Heart left ventricle (tissue), 16 donors: ENCODE measurements at regions not wholly inside any gene's neighbourhood (a gene's known extent, or its start where the extent isn't known, plus 50 kb on each side); places are given as distances from the start of the nearest gene placed in this dataset.
A peak's percentile ranks its signal among the peaks of the same experiment; 100 is the strongest.

Source experiments
- ATAC-seq, 4 donors: fragments of 200-7000 bp; cut with Tn5 transposase; one replicate each; pipeline ENCODE4 v1.9.1; 2020 to 2022; ENCODE audit warnings: moderate library complexity in 4 of 4, mild to moderate bottlenecking in 3 of 4, moderate number of reproducible peaks in 1 of 4
- DNase-seq, 5 donors: peaks; one replicate each; pipeline ENCODE4 v3.0.0-alpha.2; 2020
- H3K27ac ChIP-seq, 12 donors: fragments of 200-600 bp; sonication (generic) in 4 of 12; one replicate each; pipeline versions ENCODE4 v1.5.0 to v1.8.0; 2016 to 2022; ENCODE audit warnings: mild to moderate bottlenecking in 2 of 12
- H3K27me3 ChIP-seq, 9 donors: fragments of 200-600 bp; sonication (generic) in 2 of 9; one replicate each; pipeline versions ENCODE4 v1.5.1 to v1.8.0; 2016 to 2022; ENCODE audit warnings: mild to moderate bottlenecking in 3 of 9
- H3K36me3 ChIP-seq, 9 donors: fragments of 200-600 bp; sonication (generic) in 2 of 9; one replicate each; pipeline versions ENCODE4 v1.5.0 to v1.8.0; 2018 to 2022; ENCODE audit warnings: mild to moderate bottlenecking in 2 of 9
- H3K4me1 ChIP-seq, 12 donors: fragments of 200-600 bp; sonication (generic) in 4 of 12; one replicate each; pipeline versions ENCODE4 v1.5.0 to v1.8.0; 2016 to 2022; ENCODE audit warnings: mild to moderate bottlenecking in 3 of 12
- H3K4me3 ChIP-seq, 12 donors: fragments of 200-600 bp; sonication (generic) in 4 of 12; one replicate each; pipeline versions ENCODE4 v1.5.0 to v1.8.0; 2017 to 2022; ENCODE audit warnings: mild to moderate bottlenecking in 9 of 12, moderate library complexity in 4 of 12
- H3K9me3 ChIP-seq, 12 donors: fragments of 200-600 bp; sonication (generic) in 4 of 12; one replicate each; pipeline versions ENCODE4 v1.5.0 to v1.8.0; 2016 to 2022; ENCODE audit warnings: mild to moderate bottlenecking in 1 of 12
- POLR2A ChIP-seq, 2 donors: fragments of 450-650 bp; IDR thresholded peaks; one replicate each; pipeline ENCODE4 v1.6.1; 2017; ENCODE audit warnings: antibody characterized with exemption in 2 of 2, mild to moderate bottlenecking in 2 of 2, moderate library complexity in 2 of 2
- WGBS, 4 donors: extraction: QIAGEN DNeasy Blood & Tissue Kit in 2 of 4; methylation state at CpG; one replicate each; pipeline versions ENCODE4 v1.1.5 to v1.1.7; 2013 to 2018; 5-methylcytosine and 5-hydroxymethylcytosine counted together
- intact Hi-C, 10 donors: fragments of 100-400 bp; cut with DNase I; formaldehyde crosslinking; loops; one replicate each; pipeline versions ENCODE4 v1.11.1 to v1.14.2; 2022
- TF ChIP-seq, protein P1 (sequence below), 12 donors: fragments of 200-600 bp; sonication (generic) in 4 of 12; IDR thresholded peaks; one replicate each; pipeline versions ENCODE4 v1.5.0 to v1.8.0; 2018 to 2022; ENCODE audit warnings: antibody characterized with exemption in 12 of 12, mild to moderate bottlenecking in 5 of 12
- donor health status: ischemic (EF 13 %, LVEDD 7.1; RV severe dilation, severe dysfunction).
- donor health status: healthy with polysubstance abuse.
- donor health status: DM: no; HTN: yes; CAD: no.
- donor health status: DM: no; HTN: no; CAD: no.
- donor health status: ischemic (EF 25% LVEDD 6.9; RV normal size, moderate dysfunction).
- donor health status: ischemic (EF 25% LVEDD 5.7; RV mildly dilated, moderate dysfunction).
- donor health status: healthy.
- donor health status: DM: yes; HTN: yes; CAD: no.
- donor health status: ischemic (EF 35%, LVEDD 5.7; RV mildly dilated, moderate dysfunction).
- donor health status: nonischemic (EF 11% LVEDD 7.7; RV severe dilation, severe dysfunction).
- donor health status: DM: yes; HTN: yes; CAD: no.
- donor health status: PGD.
- donor health status: ischemic (EF 29% LVEDD 5.4; RV normal size, mild dysfunction).
- donor health status: nonischemic (EF 23%, LVEDD 6.1; RV moderate dilation, normal function).

DNA sequence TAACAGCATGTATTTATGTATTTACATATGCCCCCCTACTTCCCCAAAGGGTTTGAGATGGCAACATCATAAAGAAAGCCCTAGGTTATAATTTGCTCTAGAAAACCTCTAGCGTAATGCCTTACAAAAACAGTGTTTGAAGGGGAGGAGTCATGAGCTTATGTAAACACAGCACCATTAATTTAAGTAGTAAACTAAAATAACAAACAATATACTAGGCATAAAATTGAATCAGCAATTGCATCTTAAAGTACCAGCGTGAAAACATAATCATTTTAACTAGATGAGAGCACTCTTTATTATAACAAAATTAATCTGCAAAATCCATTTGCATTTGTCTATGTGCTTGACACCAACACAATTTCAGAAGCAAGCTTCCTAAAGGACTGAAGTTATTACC is 507.2 kb upstream of the NRP1 start:
- Histone ChIP-seq H3K9me3 (peaks cover 0 to 10% (median 0%) of the 10 kb centered on the region in 12 donors), H3K4me3 (no peak overlapping the region), H3K36me3 (no peaks in the 10 kb centered on the region), H3K27ac (no peak overlapping the region), H3K4me1 (peaks cover 0 to 3% (median 0%) of the 10 kb centered on the region in 12 donors), H3K27me3 (no peaks in the 10 kb centered on the region)
- no peak for ATAC-seq
- intact Hi-C loops, result no loop called here
- no peak for DNase-seq
- WGBS, 4 donors, result 90 to 97% (median 92%) methylated on average over 2 of the region's 2 CpGs
- TF ChIP-seq POLR2A (IDR thresholded peaks at IDR 0.05), result no peak
- TF ChIP-seq, protein P1, sequence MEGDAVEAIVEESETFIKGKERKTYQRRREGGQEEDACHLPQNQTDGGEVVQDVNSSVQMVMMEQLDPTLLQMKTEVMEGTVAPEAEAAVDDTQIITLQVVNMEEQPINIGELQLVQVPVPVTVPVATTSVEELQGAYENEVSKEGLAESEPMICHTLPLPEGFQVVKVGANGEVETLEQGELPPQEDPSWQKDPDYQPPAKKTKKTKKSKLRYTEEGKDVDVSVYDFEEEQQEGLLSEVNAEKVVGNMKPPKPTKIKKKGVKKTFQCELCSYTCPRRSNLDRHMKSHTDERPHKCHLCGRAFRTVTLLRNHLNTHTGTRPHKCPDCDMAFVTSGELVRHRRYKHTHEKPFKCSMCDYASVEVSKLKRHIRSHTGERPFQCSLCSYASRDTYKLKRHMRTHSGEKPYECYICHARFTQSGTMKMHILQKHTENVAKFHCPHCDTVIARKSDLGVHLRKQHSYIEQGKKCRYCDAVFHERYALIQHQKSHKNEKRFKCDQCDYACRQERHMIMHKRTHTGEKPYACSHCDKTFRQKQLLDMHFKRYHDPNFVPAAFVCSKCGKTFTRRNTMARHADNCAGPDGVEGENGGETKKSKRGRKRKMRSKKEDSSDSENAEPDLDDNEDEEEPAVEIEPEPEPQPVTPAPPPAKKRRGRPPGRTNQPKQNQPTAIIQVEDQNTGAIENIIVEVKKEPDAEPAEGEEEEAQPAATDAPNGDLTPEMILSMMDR (IDR thresholded peaks at IDR 0.05), result no peak

DNA sequence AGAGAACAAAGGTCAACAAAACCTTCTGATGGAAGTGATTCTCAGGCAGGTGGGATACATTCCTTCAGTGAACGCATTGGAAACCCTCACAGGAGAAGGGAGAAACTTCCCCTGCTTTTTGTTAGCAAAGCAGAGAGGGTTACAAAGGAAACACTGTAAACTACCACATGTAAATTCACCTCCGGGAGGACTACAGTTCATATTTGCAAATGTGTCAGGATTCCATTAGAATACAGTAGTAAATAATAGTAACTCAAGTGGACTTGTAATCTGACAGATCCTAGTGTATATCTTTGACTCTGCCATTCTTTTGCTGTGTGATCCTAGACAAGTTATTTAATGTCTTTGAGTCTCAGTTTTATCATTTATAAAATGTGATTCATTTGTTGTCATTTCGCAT is 504.3 kb upstream of the NRP1 start:
- H3K36me3 ChIP-seq, result no peaks in the 10 kb centered on the region
- DNase-seq, result no peak
- no peak overlapping the region for H3K27ac ChIP-seq
- H3K9me3 ChIP-seq, result peaks cover 0 to 5% (median 0%) of the 10 kb centered on the region in 12 donors
- 81 to 97% (median 91%) methylated on average over 3 of the region's 3 CpGs for WGBS, 4 donors
- TF ChIP-seq, protein P1 (IDR thresholded peaks at IDR 0.05), result no peak
- no peak for TF ChIP-seq POLR2A (IDR thresholded peaks at IDR 0.05)
- H3K27me3 ChIP-seq, result no peaks in the 10 kb centered on the region
- intact Hi-C loops, result loop anchor here in 1 of 10 donors (10.0 kb wide), 1 partner anchor 504 kb away; the partner anchor contains the start of gene NRP1
- no peak for ATAC-seq
- peaks cover 0 to 3% (median 0%) of the 10 kb centered on the region in 12 donors for H3K4me1 ChIP-seq
- H3K4me3 ChIP-seq, result no peak overlapping the region

DNA sequence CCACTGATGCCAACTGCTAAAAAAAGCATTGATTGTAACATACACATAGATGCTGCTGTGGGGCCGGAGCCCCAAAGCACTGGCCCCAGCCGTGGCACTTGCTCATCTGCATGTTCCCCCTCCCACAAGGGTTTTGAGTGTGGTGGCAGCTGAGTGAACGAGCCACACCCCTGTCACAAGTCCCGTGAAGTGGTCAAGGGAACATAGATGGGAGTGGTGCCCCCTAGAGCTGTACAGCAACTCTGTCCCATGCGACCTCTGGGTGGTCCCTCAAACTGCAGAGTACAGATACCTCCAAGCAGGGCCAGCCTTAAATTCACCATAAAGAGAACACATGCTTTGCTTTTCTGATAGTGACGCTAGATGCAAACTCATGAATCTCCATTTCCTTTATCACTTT is 503.3 kb upstream of the NRP1 start:
- Histone ChIP-seq H3K36me3 (no peaks in the 10 kb centered on the region), H3K9me3 (no peaks in the 10 kb centered on the region), H3K27ac (no peak overlapping the region), H3K4me3 (no peak overlapping the region), H3K4me1 (peaks cover 0 to 3% (median 0%) of the 10 kb centered on the region in 12 donors), H3K27me3 (no peaks in the 10 kb centered on the region)
- ATAC-seq, result peak in 3 of 4 donors; percentile 20 to 54 (median 43)
- peak in 1 of 5 donors; percentile 9 for DNase-seq
- intact Hi-C loops, result loop anchor here in 1 of 10 donors (10.0 kb wide), 1 partner anchor 503 kb away; the partner anchor contains the start of gene NRP1
- WGBS, 4 donors, result 53 to 72% (median 64%) methylated on average over 6 of the region's 6 CpGs
- TF ChIP-seq, protein P1 (IDR thresholded peaks at IDR 0.05), result peak in 1 of 12 donors; percentile 29
- no peak for TF ChIP-seq POLR2A (IDR thresholded peaks at IDR 0.05)

DNA sequence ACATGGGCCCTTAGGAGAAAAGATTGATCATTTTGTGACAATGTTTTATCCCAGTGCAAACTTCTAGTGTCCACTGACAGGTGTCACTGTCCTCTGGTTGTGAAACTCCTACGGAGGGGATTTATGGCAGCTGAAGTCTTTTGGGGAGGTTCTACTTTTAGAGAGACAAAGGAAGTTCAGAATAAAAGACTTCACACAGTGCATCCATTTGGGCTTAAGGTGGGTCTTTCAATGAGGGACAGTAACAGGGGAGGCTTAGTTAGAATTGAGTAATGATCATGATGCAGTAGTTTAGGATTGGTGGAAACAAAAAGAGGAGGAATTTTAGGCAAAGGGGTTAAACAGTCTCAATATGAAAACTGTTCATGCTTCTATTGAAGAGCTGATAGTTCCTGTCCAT is 501.1 kb upstream of the NRP1 start:
- Histone ChIP-seq H3K27ac (no peak overlapping the region), H3K9me3 (no peaks in the 10 kb centered on the region), H3K4me1 (peaks cover 0 to 3% (median 0%) of the 10 kb centered on the region in 12 donors), H3K36me3 (no peaks in the 10 kb centered on the region), H3K27me3 (no peaks in the 10 kb centered on the region), H3K4me3 (no peak overlapping the region)
- intact Hi-C loops, result loop anchor here in 1 of 10 donors (10.0 kb wide), 1 partner anchor 501 kb away; the partner anchor contains the start of gene NRP1
- DNase-seq (no peak), ATAC-seq (no peak)
- TF ChIP-seq POLR2A (IDR thresholded peaks at IDR 0.05), result no peak
- TF ChIP-seq, protein P1 (IDR thresholded peaks at IDR 0.05), result no peak
- WGBS, 4 donors, result 86 to 97% (median 88%) methylated on average over 1 of the region's 1 CpG
